Duodenal mucosa (tissue), 2 donors: ENCODE measurements at regions not wholly inside any gene's neighbourhood (a gene's known extent, or its start where the extent isn't known, plus 50 kb on each side); places are given as distances from the start of the nearest gene placed in this dataset.
"Not testable (repeated sequence)": the region's sequence is repeated elsewhere in the genome, so short reads cannot be mapped to it uniquely, and the experiment has no call there.

Source experiments
- H3K27ac ChIP-seq: one replicate; pipeline ENCODE4 v1.7.0; 2013; ENCODE audit warnings: low read depth, low read length
- H3K27me3 ChIP-seq, 2 donors: one replicate each; pipeline ENCODE4 v1.7.0; 2013; ENCODE audit warnings: low read length in 2 of 2, control low read depth in 1 of 2; ENCODE audit not compliant: insufficient read depth in 2 of 2, control insufficient read depth in 1 of 2
- H3K36me3 ChIP-seq, 2 donors: one replicate each; pipeline ENCODE4 v1.7.0; 2013; ENCODE audit warnings: low read length in 2 of 2, control low read depth in 1 of 2; ENCODE audit not compliant: insufficient read depth in 2 of 2, control insufficient read depth in 1 of 2
- H3K4me1 ChIP-seq, 2 donors: one replicate each; pipeline ENCODE4 v1.7.0; 2013; ENCODE audit warnings: low read length in 2 of 2, control low read depth in 1 of 2; ENCODE audit not compliant: insufficient read depth in 2 of 2, control insufficient read depth in 1 of 2
- H3K4me3 ChIP-seq, 2 donors: one replicate each; pipeline ENCODE4 v1.7.0; 2013; ENCODE audit warnings: low read length in 2 of 2, low read depth in 1 of 2
- H3K9ac ChIP-seq, 2 donors: one replicate each; pipeline ENCODE4 v1.7.0; 2013; ENCODE audit warnings: low read length in 2 of 2, low read depth in 1 of 2
- H3K9me3 ChIP-seq, 2 donors: one replicate each; pipeline ENCODE4 v1.7.0; 2013; ENCODE audit warnings: low read length in 2 of 2, control low read depth in 1 of 2; ENCODE audit not compliant: control insufficient read depth in 1 of 2

DNA sequence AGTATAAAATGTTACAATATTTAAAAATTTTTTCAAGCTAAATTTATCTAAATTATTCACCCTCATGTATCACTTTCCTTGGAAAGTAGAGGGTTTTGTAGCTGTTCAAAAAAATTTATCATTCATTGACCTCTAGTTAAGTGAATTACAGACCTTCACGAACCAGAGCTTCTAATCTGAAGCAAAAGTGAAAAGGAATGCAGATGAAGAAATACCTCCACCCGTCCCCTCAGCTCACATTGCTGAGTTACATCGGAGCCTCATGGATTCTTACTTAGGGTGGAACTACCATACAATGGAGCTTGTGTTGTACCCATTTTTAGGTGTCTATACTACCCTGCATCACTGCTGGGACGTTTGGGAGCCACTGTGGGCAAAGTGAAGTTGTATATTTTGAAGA, 146.2 kb upstream of the NEDD9 start:
- no peaks in the 10 kb centered on the region for H3K27me3 ChIP-seq
- H3K27ac ChIP-seq: no peak overlapping the region
- H3K9me3 ChIP-seq: no peaks in the 10 kb centered on the region
- no peak overlapping the region for H3K9ac ChIP-seq
- no peaks in the 10 kb centered on the region for H3K36me3 ChIP-seq
- no peak overlapping the region for H3K4me3 ChIP-seq
- peaks cover 0 to 3% of the 10 kb centered on the region in 2 donors for H3K4me1 ChIP-seq

GRCh38 chr6:11374036-11375010, 141.9 kb upstream of the NEDD9 start:
- Histone ChIP-seq H3K27me3 (no peaks in the 10 kb centered on the region), H3K9ac (no peak overlapping the region), H3K4me3 (no peak overlapping the region), H3K36me3 (no peaks in the 10 kb centered on the region), H3K9me3 (no peaks in the 10 kb centered on the region), H3K27ac (no peak overlapping the region), H3K4me1 (no peaks in the 10 kb centered on the region)

DNA sequence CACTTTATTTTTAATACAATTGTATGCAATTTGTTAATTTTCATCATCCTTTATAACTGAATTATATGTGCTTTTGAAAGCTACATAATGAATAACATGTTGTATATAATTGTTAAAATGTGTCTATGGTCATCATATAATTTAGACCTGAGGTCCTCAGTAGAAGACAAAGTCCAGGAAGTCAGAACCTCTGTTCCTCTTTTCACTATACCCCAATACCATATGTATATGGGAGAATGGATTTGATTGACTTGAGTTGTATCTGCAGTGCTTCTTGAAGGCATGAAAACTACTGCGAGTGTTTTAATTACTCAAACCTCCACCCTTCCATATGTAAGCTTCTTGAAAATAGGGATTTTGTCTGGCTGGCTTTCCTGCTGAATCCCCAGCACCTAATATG, 140.7 kb upstream of the NEDD9 start:
- Histone ChIP-seq H3K4me1 (no peaks in the 10 kb centered on the region), H3K36me3 (no peaks in the 10 kb centered on the region), H3K4me3 (no peak overlapping the region), H3K27me3 (no peaks in the 10 kb centered on the region), H3K9ac (no peak overlapping the region), H3K9me3 (no peaks in the 10 kb centered on the region), H3K27ac (no peak overlapping the region)

- H3K4me3 ChIP-seq, H3K9ac ChIP-seq, H3K27me3 ChIP-seq, H3K4me1 ChIP-seq, H3K36me3 ChIP-seq, H3K9me3 ChIP-seq, H3K27ac ChIP-seq: not testable (repeated sequence)
Measured at GRCh38 chr6:11372186-11372790, 139.8 kb upstream of the NEDD9 start.

DNA sequence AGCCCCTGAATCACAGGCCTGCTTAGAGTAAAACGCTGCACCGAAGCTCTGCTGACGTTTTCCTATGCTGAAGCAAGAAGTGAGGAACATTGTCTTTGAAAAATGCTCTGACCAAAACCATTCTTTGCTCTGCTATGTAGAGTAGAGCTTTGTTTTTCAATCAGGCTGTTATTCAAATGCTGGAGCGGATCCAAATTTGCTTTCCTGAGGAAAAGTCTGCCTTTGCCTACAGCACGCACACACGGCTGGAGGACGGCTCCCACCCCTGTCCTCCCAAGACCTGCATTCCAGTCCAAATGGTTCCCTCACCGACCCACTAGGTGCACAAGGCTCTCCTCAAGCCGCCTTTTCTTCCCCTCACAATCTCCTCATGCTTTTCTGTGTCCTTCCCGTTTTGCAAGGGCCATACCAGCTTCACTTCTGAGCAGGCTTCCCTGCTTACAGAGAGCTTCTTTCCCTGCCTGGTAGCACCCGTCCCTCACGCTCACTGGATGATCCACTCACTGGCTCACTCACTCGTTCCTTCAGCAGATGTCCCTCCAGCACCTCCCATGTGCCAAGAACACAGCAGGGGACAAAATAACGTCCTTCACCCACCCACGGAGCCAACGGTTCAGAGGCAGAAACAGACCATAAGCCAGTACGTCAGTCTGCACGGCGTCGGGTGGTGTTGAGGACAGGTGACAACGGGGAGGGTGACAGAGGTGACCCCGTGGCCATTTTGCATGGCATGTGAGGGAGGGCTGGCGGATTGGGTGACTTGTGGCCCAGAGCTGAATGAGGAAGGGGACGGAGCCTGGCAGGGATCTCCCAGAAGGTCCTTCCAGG, 137.9 kb upstream of the NEDD9 start:
- H3K9ac ChIP-seq: no peak overlapping the region
- H3K4me3 ChIP-seq: no peak overlapping the region
- H3K9me3 ChIP-seq: no peaks in the 10 kb centered on the region
- H3K4me1 ChIP-seq: peaks cover 11 to 16% of the 10 kb centered on the region in 2 donors
- H3K27ac ChIP-seq: no peak overlapping the region
- H3K36me3 ChIP-seq: no peaks in the 10 kb centered on the region
- H3K27me3 ChIP-seq: no peaks in the 10 kb centered on the region

GRCh38 chr6:11368760-11369159, 136.3 kb upstream of the NEDD9 start:
- Histone ChIP-seq H3K27ac (no peak overlapping the region), H3K36me3 (no peaks in the 10 kb centered on the region), H3K9me3 (no peaks in the 10 kb centered on the region), H3K9ac (no peak overlapping the region), H3K27me3 (no peaks in the 10 kb centered on the region), H3K4me3 (no peak overlapping the region), H3K4me1 (peaks cover 11 to 19% of the 10 kb centered on the region in 2 donors)

- Histone ChIP-seq H3K9ac (no peak overlapping the region), H3K4me3 (no peak overlapping the region), H3K36me3 (no peaks in the 10 kb centered on the region), H3K9me3 (no peaks in the 10 kb centered on the region), H3K27ac (no peak overlapping the region), H3K4me1 (peaks cover 11 to 19% of the 10 kb centered on the region in 2 donors), H3K27me3 (no peaks in the 10 kb centered on the region)
Measured at GRCh38 chr6:11368264-11368663, 135.8 kb upstream of the NEDD9 start.

DNA sequence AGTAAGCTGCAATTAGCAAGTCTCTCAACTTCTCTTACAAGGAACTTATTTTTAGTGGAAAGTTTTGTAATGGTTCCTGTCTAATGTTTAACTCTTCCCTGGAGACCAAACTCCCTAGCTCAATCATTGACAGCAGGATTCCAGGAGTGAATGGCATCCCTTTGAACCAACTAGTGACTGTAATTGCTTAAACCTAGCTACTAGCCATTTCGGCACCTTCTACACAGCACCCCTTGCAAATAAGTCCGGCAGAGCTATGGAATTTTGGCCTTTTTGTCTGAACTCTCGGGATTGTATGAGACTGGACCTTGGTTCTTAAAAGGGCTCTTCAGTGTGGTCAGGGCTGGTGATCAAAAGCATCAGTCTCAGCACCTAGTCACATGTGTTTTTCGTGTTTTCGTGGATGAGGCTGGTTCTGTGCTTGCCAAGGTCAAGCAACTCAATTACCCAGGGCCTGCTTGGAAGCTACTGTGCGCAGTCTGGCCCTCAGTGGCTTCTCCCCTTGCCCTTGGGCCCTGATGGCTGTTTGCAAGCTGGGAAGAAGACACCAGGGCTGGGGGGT, 135.3 kb upstream of the NEDD9 start:
- H3K4me1 ChIP-seq: peaks cover 11 to 19% of the 10 kb centered on the region in 2 donors
- H3K27me3 ChIP-seq: no peaks in the 10 kb centered on the region
- no peaks in the 10 kb centered on the region for H3K36me3 ChIP-seq
- no peak overlapping the region for H3K9ac ChIP-seq
- H3K27ac ChIP-seq: no peak overlapping the region
- no peak overlapping the region for H3K4me3 ChIP-seq
- H3K9me3 ChIP-seq: no peaks in the 10 kb centered on the region

GRCh38 chr6:11366934-11367637, 134.6 kb upstream of the NEDD9 start:
- Histone ChIP-seq H3K4me3 (peak overlapping the region in 1 of 2 donors; percentile 18), H3K36me3 (no peaks in the 10 kb centered on the region), H3K9me3 (no peaks in the 10 kb centered on the region), H3K4me1 (peaks cover 11 to 19% of the 10 kb centered on the region in 2 donors), H3K27ac (no peak overlapping the region), H3K27me3 (no peaks in the 10 kb centered on the region), H3K9ac (no peak overlapping the region)
